Spleen (tissue), 11 donors: ENCODE measurements at regions not wholly inside any gene's neighbourhood (a gene's known extent, or its start where the extent isn't known, plus 50 kb on each side); places are given as distances from the start of the nearest gene placed in this dataset.
A peak's percentile ranks its signal among the peaks of the same experiment; 100 is the strongest.

Source experiments
- DNase-seq: peaks from one replicate; pipeline ENCODE4 v3.0.0-alpha.2; 2020
- H3K27ac ChIP-seq, 8 donors: fragments of 200-600 bp; sonication (generic) in 7 of 8; 1 replicate in 4 of 8; 2 replicates in 4 of 8; pipeline versions ENCODE4 v1.5.0 to v1.8.0; 2016 to 2021; ENCODE audit warnings: inconsistent platforms in 4 of 8, mild to moderate bottlenecking in 4 of 8, moderate library complexity in 1 of 8
- H3K27me3 ChIP-seq, 7 donors: fragments of 200-600 bp; sonication (generic) in 6 of 7; replicated peaks in 1 of 7; 1 replicate in 4 of 7; 2 replicates in 3 of 7; pipeline versions ENCODE4 v1.5.0 to v1.8.0; 2016 to 2021; ENCODE audit warnings: inconsistent platforms in 3 of 7, mild to moderate bottlenecking in 1 of 7
- H3K36me3 ChIP-seq, 6 donors: fragments of 200-600 bp; sonication (generic) in 5 of 6; 1 replicate in 4 of 6; 2 replicates in 2 of 6; pipeline versions ENCODE4 v1.5.0 to v1.8.0; 2016 to 2021; ENCODE audit warnings: inconsistent platforms in 2 of 6
- H3K4me1 ChIP-seq, 6 donors: fragments of 200-600 bp; sonication (generic) in 5 of 6; 1 replicate in 3 of 6; 2 replicates in 3 of 6; pipeline versions ENCODE4 v1.5.0 to v1.8.0; 2016 to 2021; ENCODE audit warnings: inconsistent platforms in 3 of 6
- H3K4me3 ChIP-seq, 8 donors: fragments of 200-600 bp; sonication (generic) in 7 of 8; 1 replicate in 4 of 8; 2 replicates in 4 of 8; pipeline versions ENCODE4 v1.5.0 to v1.8.0; 2016 to 2021; ENCODE audit warnings: inconsistent platforms in 4 of 8, mild to moderate bottlenecking in 4 of 8, moderate library complexity in 2 of 8
- H3K9me3 ChIP-seq, 8 donors: fragments of 200-600 bp; sonication (generic) in 7 of 8; 1 replicate in 4 of 8; 2 replicates in 4 of 8; pipeline versions ENCODE4 v1.5.0 to v1.8.0; 2016 to 2021; ENCODE audit warnings: inconsistent platforms in 4 of 8
- POLR2A ChIP-seq, 3 donors: fragments of 450-650 bp; IDR thresholded peaks; one replicate each; pipeline ENCODE4 v1.5.1; 2017; ENCODE audit warnings: antibody characterized with exemption in 3 of 3, mild to moderate bottlenecking in 1 of 3
- POLR2AphosphoS5 ChIP-seq, 3 donors: sonication (generic); formaldehyde crosslinking; IDR thresholded peaks; one replicate each; pipeline ENCODE4 v1.5.1; 2017; ENCODE audit warnings: antibody characterized with exemption in 3 of 3
- WGBS, 5 donors: extraction: QIAGEN DNeasy Blood & Tissue Kit in 3 of 5; methylation state at CpG; one replicate each; pipeline versions ENCODE4 v1.1.5 to v1.1.7; 2013 to 2018; 5-methylcytosine and 5-hydroxymethylcytosine counted together
- intact Hi-C: fragments of 100-400 bp; cut with DNase I; formaldehyde crosslinking; loops from one replicate; pipeline ENCODE4 v1.15.0; 2023; ENCODE audit warnings: low total_unique reads
- TF ChIP-seq, protein P1 (sequence below), 11 experiments: fragments of 200-600 bp in 7 of 11; fragments of 450-650 bp in 4 of 11; sonication (generic) in 4 of 11; IDR thresholded peaks in 8 of 11; conservative IDR thresholded peaks in 3 of 11; 1 replicate in 7 of 11; 2 replicates in 4 of 11; pipeline versions ENCODE4 v1.4.0 to v1.8.0; 2016 to 2021; ENCODE audit warnings: antibody characterized with exemption in 11 of 11, inconsistent platforms in 4 of 11, mild to moderate bottlenecking in 1 of 11
- donor health status: healthy with polysubstance abuse.
- donor health status: DM: no; HTN: no; CAD: no; lungs with moderate emphysema.
- donor health status: DM: no; HTN: no; CAD: no.
- donor health status: Bipolar disorder and iron deficiency.
- donor health status: healthy.
- donor health status: DM: no; HTN: no; CAD: no.
- donor health status: DM: yes; HTN: yes; CAD: no.

DNA sequence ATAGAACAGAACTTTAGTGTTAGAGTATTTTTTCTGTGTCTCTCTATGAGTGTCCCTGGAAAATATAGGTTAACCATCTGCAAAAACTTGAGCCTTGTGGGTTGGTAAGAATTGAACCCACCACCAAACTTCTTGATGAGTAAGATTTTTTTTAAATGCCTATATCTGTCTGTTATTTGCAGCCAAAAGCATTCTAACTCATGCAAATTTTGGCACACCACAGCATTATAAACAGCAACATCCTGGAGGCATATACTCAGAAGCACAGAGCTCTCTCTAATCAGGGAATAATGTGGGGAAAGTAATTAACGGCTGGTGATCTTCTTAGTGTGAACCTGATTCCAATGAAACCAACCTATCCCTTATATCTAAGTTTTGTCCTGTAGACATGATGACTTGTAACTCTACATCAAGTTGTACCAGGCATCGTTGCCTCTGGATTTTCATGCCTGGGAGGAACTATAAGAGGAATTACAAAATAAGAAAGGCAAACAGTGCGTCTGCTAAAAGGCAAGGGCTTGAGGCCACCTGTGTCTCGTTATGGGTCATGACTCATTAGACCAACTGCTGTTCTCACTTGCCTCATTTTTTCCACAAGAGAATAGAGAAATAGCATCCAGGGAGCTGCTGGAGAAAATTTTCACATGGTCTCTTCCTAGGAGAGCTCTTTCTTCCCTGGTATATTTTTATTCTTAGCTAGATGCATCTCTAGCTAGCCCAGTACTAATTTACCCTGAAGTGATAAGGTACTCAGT, 202.4 kb downstream of the CHIC2 start:
- Histone ChIP-seq H3K9me3 (no peaks in the 10 kb centered on the region), H3K4me1 (no peaks in the 10 kb centered on the region), H3K27me3 (no peaks in the 10 kb centered on the region), H3K36me3 (no peaks in the 10 kb centered on the region), H3K27ac (no peak overlapping the region), H3K4me3 (no peak overlapping the region)
- intact Hi-C loops, result no loop called here
- no peak for TF ChIP-seq POLR2AphosphoS5 (IDR thresholded peaks at IDR 0.05)
- TF ChIP-seq, protein P1, sequence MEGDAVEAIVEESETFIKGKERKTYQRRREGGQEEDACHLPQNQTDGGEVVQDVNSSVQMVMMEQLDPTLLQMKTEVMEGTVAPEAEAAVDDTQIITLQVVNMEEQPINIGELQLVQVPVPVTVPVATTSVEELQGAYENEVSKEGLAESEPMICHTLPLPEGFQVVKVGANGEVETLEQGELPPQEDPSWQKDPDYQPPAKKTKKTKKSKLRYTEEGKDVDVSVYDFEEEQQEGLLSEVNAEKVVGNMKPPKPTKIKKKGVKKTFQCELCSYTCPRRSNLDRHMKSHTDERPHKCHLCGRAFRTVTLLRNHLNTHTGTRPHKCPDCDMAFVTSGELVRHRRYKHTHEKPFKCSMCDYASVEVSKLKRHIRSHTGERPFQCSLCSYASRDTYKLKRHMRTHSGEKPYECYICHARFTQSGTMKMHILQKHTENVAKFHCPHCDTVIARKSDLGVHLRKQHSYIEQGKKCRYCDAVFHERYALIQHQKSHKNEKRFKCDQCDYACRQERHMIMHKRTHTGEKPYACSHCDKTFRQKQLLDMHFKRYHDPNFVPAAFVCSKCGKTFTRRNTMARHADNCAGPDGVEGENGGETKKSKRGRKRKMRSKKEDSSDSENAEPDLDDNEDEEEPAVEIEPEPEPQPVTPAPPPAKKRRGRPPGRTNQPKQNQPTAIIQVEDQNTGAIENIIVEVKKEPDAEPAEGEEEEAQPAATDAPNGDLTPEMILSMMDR (IDR thresholded peaks at IDR 0.05 in 8 of 11, conservative IDR thresholded peaks at IDR 0.05 in 3 of 11), result no peak
- no peak for TF ChIP-seq POLR2A (IDR thresholded peaks at IDR 0.05)
- DNase-seq, result no peak
- 55 to 76% (median 67%) methylated on average over 4 of the region's 4 CpGs for WGBS, 5 donors

- Histone ChIP-seq H3K4me1 (peaks cover 0 to 17% (median 4%) of the 10 kb centered on the region in 6 donors), H3K9me3 (no peaks in the 10 kb centered on the region), H3K27ac (no peak overlapping the region), H3K36me3 (no peaks in the 10 kb centered on the region), H3K27me3 (no peaks in the 10 kb centered on the region), H3K4me3 (no peak overlapping the region)
- DNase-seq, result no peak
- TF ChIP-seq POLR2A (IDR thresholded peaks at IDR 0.05), result no peak
- TF ChIP-seq, protein P1 (IDR thresholded peaks at IDR 0.05 in 8 of 11, conservative IDR thresholded peaks at IDR 0.05 in 3 of 11), result no peak
- no peak for TF ChIP-seq POLR2AphosphoS5 (IDR thresholded peaks at IDR 0.05)
- intact Hi-C loops, result no loop called here
Observed at GRCh38 chr4:53859305-53859704, 205.1 kb downstream of the CHIC2 start.

DNA sequence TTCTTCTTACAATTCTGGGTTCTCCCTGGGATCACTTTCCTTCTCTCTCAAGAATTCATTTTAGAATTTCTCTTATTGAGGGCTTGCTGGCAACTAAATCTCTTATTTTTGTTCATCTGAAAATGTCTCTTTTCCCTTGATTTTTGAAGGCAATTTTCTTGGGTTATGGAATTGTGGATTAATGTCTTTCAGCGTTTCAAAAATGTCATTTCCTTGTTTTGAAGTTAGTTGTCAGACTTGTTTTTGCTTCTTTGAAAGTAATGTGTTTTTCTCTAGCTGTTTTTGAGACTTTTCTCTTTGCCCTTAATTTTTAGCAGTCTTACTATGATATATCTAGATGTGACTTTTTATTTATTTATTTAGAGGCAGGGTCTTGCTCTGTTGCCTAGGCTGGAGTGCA, 205.7 kb downstream of the CHIC2 start:
- no peak for DNase-seq
- WGBS, 5 donors, result 76 to 90% (median 79%) methylated on average over 1 of the region's 1 CpG
- Histone ChIP-seq H3K27me3 (no peaks in the 10 kb centered on the region), H3K4me1 (peaks cover 0 to 17% (median 4%) of the 10 kb centered on the region in 6 donors), H3K4me3 (no peak overlapping the region), H3K36me3 (no peaks in the 10 kb centered on the region), H3K27ac (no peak overlapping the region), H3K9me3 (no peaks in the 10 kb centered on the region)
- no peak for TF ChIP-seq POLR2AphosphoS5 (IDR thresholded peaks at IDR 0.05)
- TF ChIP-seq, protein P1 (IDR thresholded peaks at IDR 0.05 in 8 of 11, conservative IDR thresholded peaks at IDR 0.05 in 3 of 11), result no peak
- no peak for TF ChIP-seq POLR2A (IDR thresholded peaks at IDR 0.05)
- intact Hi-C loops, result no loop called here

GRCh38 chr4:53855581-53856250, 208.7 kb downstream of the CHIC2 start:
- no peaks in the 10 kb centered on the region for H3K36me3 ChIP-seq
- no peaks in the 10 kb centered on the region for H3K9me3 ChIP-seq
- intact Hi-C loops, result no loop called here
- peak overlapping the region in 1 of 8 donors; percentile 1 for H3K27ac ChIP-seq
- no peak overlapping the region for H3K4me3 ChIP-seq
- H3K4me1 ChIP-seq, result peaks cover 0 to 17% (median 4%) of the 10 kb centered on the region in 6 donors
- 29 to 53% (median 42%) methylated on average over 6 of the region's 6 CpGs for WGBS, 5 donors
- no peaks in the 10 kb centered on the region for H3K27me3 ChIP-seq
- TF ChIP-seq, protein P1 (IDR thresholded peaks at IDR 0.05 in 8 of 11, conservative IDR thresholded peaks at IDR 0.05 in 3 of 11), result no peak
- TF ChIP-seq POLR2AphosphoS5 (IDR thresholded peaks at IDR 0.05) (no peak), POLR2A (IDR thresholded peaks at IDR 0.05) (no peak)
- no peak for DNase-seq
